Thyroid gland (tissue), 4 donors: ENCODE measurements at regions not wholly inside any gene's neighbourhood (a gene's known extent, or its start where the extent isn't known, plus 50 kb on each side); places are given as distances from the start of the nearest gene placed in this dataset.

Experiments
- POLR2A ChIP-seq, 2 donors: fragments of 450-650 bp; IDR thresholded peaks; one replicate each; pipeline ENCODE4 v1.6.1; 2017; ENCODE audit warnings: antibody characterized with exemption in 2 of 2, mild to moderate bottlenecking in 2 of 2, moderate library complexity in 1 of 2
- TF ChIP-seq, protein P1 (sequence below), 6 experiments: fragments of 200-600 bp in 3 of 6; fragments of 450-650 bp in 3 of 6; sonication (generic) in 3 of 6; IDR thresholded peaks; one replicate each; pipeline ENCODE4 v1.5.1; 2016 to 2019; ENCODE audit warnings: antibody characterized with exemption in 6 of 6, mild to moderate bottlenecking in 2 of 6, inconsistent platforms in 1 of 6, moderate library complexity in 1 of 6

DNA sequence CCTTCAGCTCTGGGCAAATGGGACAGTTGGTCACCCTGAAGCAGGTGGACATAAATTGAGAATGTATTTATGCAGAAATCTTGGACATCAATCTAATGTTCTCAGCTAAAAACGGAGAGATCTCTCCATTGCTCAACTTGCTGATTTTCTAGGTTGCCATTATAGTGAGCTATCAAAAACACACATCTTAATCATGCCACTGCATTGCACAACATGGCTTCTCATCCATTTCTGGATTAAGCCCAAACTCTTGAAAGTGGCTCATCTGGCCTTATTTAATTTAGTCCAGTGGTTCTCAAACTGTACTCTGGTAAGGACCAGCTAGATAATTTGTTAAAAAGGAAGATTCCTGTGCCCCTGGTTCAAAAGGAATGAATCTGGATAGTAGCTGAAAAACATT lies 324.9 kb upstream of the CITED2 start:
- TF ChIP-seq POLR2A (IDR thresholded peaks at IDR 0.05), result no peak
- TF ChIP-seq, protein P1, sequence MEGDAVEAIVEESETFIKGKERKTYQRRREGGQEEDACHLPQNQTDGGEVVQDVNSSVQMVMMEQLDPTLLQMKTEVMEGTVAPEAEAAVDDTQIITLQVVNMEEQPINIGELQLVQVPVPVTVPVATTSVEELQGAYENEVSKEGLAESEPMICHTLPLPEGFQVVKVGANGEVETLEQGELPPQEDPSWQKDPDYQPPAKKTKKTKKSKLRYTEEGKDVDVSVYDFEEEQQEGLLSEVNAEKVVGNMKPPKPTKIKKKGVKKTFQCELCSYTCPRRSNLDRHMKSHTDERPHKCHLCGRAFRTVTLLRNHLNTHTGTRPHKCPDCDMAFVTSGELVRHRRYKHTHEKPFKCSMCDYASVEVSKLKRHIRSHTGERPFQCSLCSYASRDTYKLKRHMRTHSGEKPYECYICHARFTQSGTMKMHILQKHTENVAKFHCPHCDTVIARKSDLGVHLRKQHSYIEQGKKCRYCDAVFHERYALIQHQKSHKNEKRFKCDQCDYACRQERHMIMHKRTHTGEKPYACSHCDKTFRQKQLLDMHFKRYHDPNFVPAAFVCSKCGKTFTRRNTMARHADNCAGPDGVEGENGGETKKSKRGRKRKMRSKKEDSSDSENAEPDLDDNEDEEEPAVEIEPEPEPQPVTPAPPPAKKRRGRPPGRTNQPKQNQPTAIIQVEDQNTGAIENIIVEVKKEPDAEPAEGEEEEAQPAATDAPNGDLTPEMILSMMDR (IDR thresholded peaks at IDR 0.05), result no peak
